H1 (cell line): ENCODE measurements at regions not wholly inside any gene's neighbourhood (a gene's known extent, or its start where the extent isn't known, plus 50 kb on each side); places are given as distances from the start of the nearest gene placed in this dataset.

ENCODE experiments used
- CHD1 ChIP-seq: IDR thresholded peaks from 2 replicates; pipeline ENCODE4 v1.6.1; 2012; ENCODE audit warnings: low read depth, low read length, improper control_type of control experiment
- CREB1 ChIP-seq: IDR thresholded peaks from 2 replicates; pipeline ENCODE4 v1.6.1; 2012; ENCODE audit warnings: inconsistent platforms
- CTCF ChIP-seq, 3 experiments: IDR thresholded peaks; 1 replicate in 2 of 3; 2 replicates in 1 of 3; pipeline versions ENCODE4 v1.5.1 to v1.6.1; 2011; ENCODE audit warnings: low read length in 3 of 3, mild to moderate bottlenecking in 3 of 3, inconsistent platforms in 2 of 3, low read depth in 1 of 3, moderate library complexity in 1 of 3; ENCODE audit not compliant: insufficient read depth in 1 of 3; ENCODE audit errors: control extremely low read depth in 1 of 3
- EZH2 ChIP-seq: fragments of 200-600 bp; sonication (generic); IDR thresholded peaks from 2 replicates; pipeline ENCODE4 v1.7.1; 2012; ENCODE audit warnings: low read depth, mild to moderate bottlenecking, moderate library complexity, low read length, inconsistent platforms; ENCODE audit not compliant: severe bottlenecking
- GABPA ChIP-seq: IDR thresholded peaks from 2 replicates; pipeline ENCODE4 v1.6.1; 2011; ENCODE audit warnings: mild to moderate bottlenecking, low read length, moderate library complexity, borderline replicate concordance; ENCODE audit not compliant: insufficient read depth
- HDAC2 ChIP-seq, 2 experiments: fragments of 300-600 bp in 1 of 2; sonication (generic) in 1 of 2; IDR thresholded peaks; 2 replicates each; pipeline ENCODE4 v1.6.1; 2011 to 2012; ENCODE audit warnings: low read depth in 2 of 2, low read length in 2 of 2, mild to moderate bottlenecking in 2 of 2, moderate library complexity in 2 of 2, borderline replicate concordance in 1 of 2, inconsistent platforms in 1 of 2
- POLR2A ChIP-seq, 2 experiments: IDR thresholded peaks; 1 replicate in 1 of 2; 2 replicates in 1 of 2; pipeline ENCODE4 v1.6.1; 2011; ENCODE audit warnings: low read depth in 2 of 2, low read length in 2 of 2, mild to moderate bottlenecking in 2 of 2; ENCODE audit errors: control extremely low read depth in 1 of 2
- SUZ12 ChIP-seq: fragments of 200-600 bp; sonication (generic); IDR thresholded peaks from 2 replicates; pipeline ENCODE4 v1.6.1; 2012; ENCODE audit warnings: mild to moderate bottlenecking, inconsistent platforms, low read length, moderate library complexity, mixed read lengths

GRCh38 chr3:162665684-162666391 is 1169.2 kb downstream of the OTOL1 start:
- TF ChIP-seq EZH2 (no peak), POLR2A (IDR thresholded peaks at IDR 0.05; ENCODE audit: control extremely low read depth in 1 of 2, low read depth in 2 of 2, low read length in 2 of 2) (no peak), SUZ12 (no peak), CTCF (IDR thresholded peaks at IDR 0.05; ENCODE audit: control extremely low read depth in 1 of 3, insufficient read depth in 1 of 3, low read depth in 1 of 3, low read length in 3 of 3) (no peak), CHD1 (no peak), CREB1 (no peak), HDAC2 (IDR thresholded peaks at IDR 0.05; ENCODE audit: borderline replicate concordance in 1 of 2, low read depth in 2 of 2, low read length in 2 of 2) (no peak), GABPA (no peak)
